GM23338 (cell line): ENCODE measurements at regions not wholly inside any gene's neighbourhood (a gene's known extent, or its start where the extent isn't known, plus 50 kb on each side); places are given as distances from the start of the nearest gene placed in this dataset.

Source experiments
- ATAC-seq: fragments of 200-7000 bp; cut with Tn5 transposase; 3 replicates; pipeline ENCODE4 v1.9.1; 2020
- DNase-seq: peaks from one replicate; pipeline ENCODE4 v3.0.0-alpha.2; 2015; ENCODE audit warnings: low spot score
- H2AFZ ChIP-seq: fragments of 200-600 bp; sonication (generic); 2 replicates; pipeline ENCODE4 v1.8.0; 2016; ENCODE audit warnings: antibody characterized with exemption, mild to moderate bottlenecking, moderate library complexity
- H3F3A ChIP-seq: fragments of 200-600 bp; sonication (generic); replicated peaks from 2 replicates; pipeline ENCODE4 v1.8.0; 2017; ENCODE audit warnings: antibody characterized with exemption, mixed run types, low read depth
- H3K27ac ChIP-seq: fragments of 200-600 bp; sonication (generic); 2 replicates; pipeline ENCODE4 v1.6.1; 2016; ENCODE audit warnings: low read depth
- H3K27me3 ChIP-seq: fragments of 200-600 bp; sonication (generic); 2 replicates; pipeline ENCODE4 v1.8.0; 2016; ENCODE audit warnings: mild to moderate bottlenecking, mixed run types, moderate library complexity; ENCODE audit not compliant: insufficient read depth
- H3K36me3 ChIP-seq: fragments of 200-600 bp; sonication (generic); 2 replicates; pipeline ENCODE4 v1.8.0; 2016; ENCODE audit warnings: mild to moderate bottlenecking; ENCODE audit not compliant: insufficient read depth
- H3K4me1 ChIP-seq: fragments of 200-600 bp; sonication (generic); 2 replicates; pipeline ENCODE4 v1.8.0; 2016; ENCODE audit warnings: mild to moderate bottlenecking, moderate library complexity; ENCODE audit not compliant: insufficient read depth
- H3K4me2 ChIP-seq: fragments of 200-600 bp; sonication (generic); 2 replicates; pipeline ENCODE4 v1.7.1; 2017; ENCODE audit warnings: mixed run types
- H3K4me3 ChIP-seq: fragments of 200-600 bp; sonication (generic); 2 replicates; pipeline ENCODE4 v1.6.1; 2016; ENCODE audit warnings: mixed run types
- H3K79me2 ChIP-seq: fragments of 200-600 bp; sonication (generic); replicated peaks from 2 replicates; pipeline ENCODE4 v1.8.0; 2017; ENCODE audit warnings: mild to moderate bottlenecking; ENCODE audit not compliant: insufficient read depth
- H3K9me2 ChIP-seq: fragments of 200-600 bp; sonication (generic); 2 replicates; pipeline ENCODE4 v1.8.0; 2017; ENCODE audit not compliant: insufficient read depth
- H4K20me1 ChIP-seq: fragments of 200-600 bp; sonication (generic); replicated peaks from 2 replicates; pipeline ENCODE4 v1.8.0; 2017; ENCODE audit warnings: mild to moderate bottlenecking; ENCODE audit not compliant: insufficient read depth
- H3K27ac Mint-ChIP-seq: 2 replicates; pipeline ENCODE4 v1.8.0; 2020; ENCODE audit warnings: inconsistent platforms, mild to moderate bottlenecking, moderate library complexity, mixed read lengths
- H3K27me3 Mint-ChIP-seq: 3 replicates; pipeline ENCODE4 v1.8.0; 2022; ENCODE audit warnings: low read depth, mild to moderate bottlenecking, moderate library complexity, mixed read lengths, inconsistent platforms; ENCODE audit not compliant: insufficient read depth, poor library complexity
- H3K36me3 Mint-ChIP-seq: 3 replicates; pipeline ENCODE4 v1.8.0; 2021; ENCODE audit warnings: low read depth, mild to moderate bottlenecking, inconsistent platforms, moderate library complexity, mixed read lengths
- H3K4me1 Mint-ChIP-seq: 3 replicates; pipeline ENCODE4 v1.8.0; 2020; ENCODE audit warnings: mild to moderate bottlenecking, inconsistent platforms, mixed read lengths
- H3K4me3 Mint-ChIP-seq: 3 replicates; pipeline ENCODE4 v1.8.0; 2021; ENCODE audit warnings: moderate library complexity, mild to moderate bottlenecking, inconsistent platforms, mixed read lengths
- H3K9me3 Mint-ChIP-seq: 3 replicates; pipeline ENCODE4 v1.8.0; 2020; ENCODE audit warnings: moderate library complexity, mild to moderate bottlenecking, inconsistent platforms, mixed read lengths
- EZH2phosphoT487 ChIP-seq: fragments of 200-600 bp; sonication (generic); IDR thresholded peaks from one replicate; pipeline ENCODE4 v1.8.1; 2018; ENCODE audit warnings: antibody characterized with exemption; ENCODE audit not compliant: unreplicated experiment
- JUNB ChIP-seq: IDR thresholded peaks from one replicate; pipeline ENCODE4 v1.6.1; 2016; ENCODE audit warnings: antibody characterized with exemption; ENCODE audit not compliant: unreplicated experiment
- NANOG ChIP-seq: IDR thresholded peaks from 2 replicates; pipeline ENCODE4 v1.6.1; 2016; ENCODE audit warnings: antibody characterized with exemption, borderline replicate concordance
- REST ChIP-seq: IDR thresholded peaks from one replicate; pipeline ENCODE4 v1.6.1; 2018; ENCODE audit warnings: antibody characterized with exemption; ENCODE audit not compliant: unreplicated experiment
- STAT1 ChIP-seq: IDR thresholded peaks from one replicate; pipeline ENCODE4 v1.6.1; 2016; ENCODE audit warnings: antibody characterized with exemption; ENCODE audit not compliant: unreplicated experiment
- ZNF114 ChIP-seq: fragments of 250-450 bp; sonication (Bioruptor Pico); IDR thresholded peaks from 2 replicates; pipeline ENCODE4 v1.5.0; 2020; ENCODE audit warnings: mild to moderate bottlenecking, moderate library complexity

GRCh38 chr20:6674831-6675230 is 92.7 kb upstream of the BMP2 start (continued):
- TF ChIP-seq REST = no peak

GRCh38 chr20:6673071-6673470 is 94.4 kb upstream of the BMP2 start:
- H3K79me2 ChIP-seq = no peaks in the 10 kb centered on the region
- TF ChIP-seq REST (no peak), STAT1 (no peak), JUNB (no peak), EZH2phosphoT487 (no peak), ZNF114 (no peak)

GRCh38 chr20:6671829-6672228 is 95.7 kb upstream of the BMP2 start:
- Histone ChIP-seq H4K20me1 (no peaks in the 10 kb centered on the region), H3K4me3 (no peak overlapping the region), H3K4me2 (no peak overlapping the region), H3K27me3 (no peaks in the 10 kb centered on the region), H3K36me3 (no peaks in the 10 kb centered on the region), H3K79me2 (no peaks in the 10 kb centered on the region), H3K27ac (no peak overlapping the region), H3K4me1 (no peaks in the 10 kb centered on the region), H3F3A (no peaks in the 10 kb centered on the region), H2AFZ (no peak overlapping the region), H3K9me2 (peaks cover 12% of the 10 kb centered on the region)
- H3K4me1 Mint-ChIP-seq = no peaks in the 10 kb centered on the region
- no peaks in the 10 kb centered on the region for H3K9me3 Mint-ChIP-seq
- no peak overlapping the region for H3K27ac Mint-ChIP-seq
- ATAC-seq (no peak), DNase-seq (no peak)
- H3K36me3 Mint-ChIP-seq = no peaks in the 10 kb centered on the region
- TF ChIP-seq NANOG = no peak
- no peak overlapping the region for H3K4me3 Mint-ChIP-seq
- H3K27me3 Mint-ChIP-seq = no peaks in the 10 kb centered on the region

More at GRCh38 chr20:6673071-6673470, 94.4 kb upstream of the BMP2 start:
- no peaks in the 10 kb centered on the region for H3K36me3 ChIP-seq
- H3K4me1 Mint-ChIP-seq = no peaks in the 10 kb centered on the region
- H4K20me1 ChIP-seq = no peaks in the 10 kb centered on the region
- no peaks in the 10 kb centered on the region for H3K27me3 Mint-ChIP-seq
- H3K9me2 ChIP-seq = peaks cover 12% of the 10 kb centered on the region
- H3K27ac Mint-ChIP-seq = no peak overlapping the region
- H3K4me3 Mint-ChIP-seq = no peak overlapping the region
- H3K4me3 ChIP-seq = no peak overlapping the region
- H3F3A ChIP-seq = no peaks in the 10 kb centered on the region
- no peaks in the 10 kb centered on the region for H3K36me3 Mint-ChIP-seq
- H3K27me3 ChIP-seq = no peaks in the 10 kb centered on the region
- H3K4me2 ChIP-seq = no peak overlapping the region
- DNase-seq (no peak), ATAC-seq (no peak)
- no peak overlapping the region for H2AFZ ChIP-seq
- H3K27ac ChIP-seq = no peak overlapping the region
- H3K4me1 ChIP-seq = no peaks in the 10 kb centered on the region
- H3K9me3 Mint-ChIP-seq = no peaks in the 10 kb centered on the region
